ENCODE measurements at regions not wholly inside any gene's neighbourhood (a gene's known extent, or its start where the extent isn't known, plus 50 kb on each side); places are given as distances from the start of the nearest gene placed in this dataset.

DNA sequence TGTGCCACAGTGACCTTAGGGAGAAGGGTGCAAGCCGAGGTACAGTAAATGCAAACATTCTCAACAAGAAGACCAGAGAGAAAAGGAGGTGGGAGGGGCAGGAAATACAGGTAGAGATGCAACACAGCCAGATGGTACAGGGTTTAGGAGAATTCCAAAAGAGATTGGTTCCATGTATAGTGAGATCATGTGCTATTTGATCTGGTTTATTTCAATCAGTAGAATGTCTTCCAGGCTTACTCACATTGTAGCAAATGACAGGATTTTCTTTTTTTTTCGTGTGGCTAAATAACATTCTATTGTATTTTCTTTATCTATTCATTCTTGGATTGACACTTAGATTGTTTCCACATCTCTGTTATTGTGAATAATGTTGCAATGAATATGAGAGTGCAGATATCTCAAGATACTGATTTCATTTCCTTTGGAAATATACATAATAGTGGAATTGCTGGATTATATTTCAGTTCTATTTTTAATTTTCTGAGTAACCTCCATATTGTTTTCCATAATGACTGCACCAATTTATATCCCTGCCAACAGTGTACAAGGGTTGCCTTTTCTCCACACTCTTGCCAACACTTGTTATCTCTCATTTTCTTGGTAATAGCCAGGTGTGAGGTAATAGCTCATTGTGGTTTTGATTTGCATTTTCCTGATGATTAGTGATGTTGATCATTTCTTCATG, 107.8 kb upstream of the GAS1 start:
- POLR2A ChIA-PET, result interaction anchor here (0.9 kb wide), 1 partner anchor 107 kb away, joined by 3 read pairs; no protein-coding TSS in a partner anchor
- BruUV-seq (replicated peaks), result no TSS peak
- peaks cover 7% of the 10 kb centered on the region for H3K9me3 Mint-ChIP-seq (ENCODE audit: unreplicated experiment)
- no peak overlapping the region for H3K4me3 Mint-ChIP-seq (ENCODE audit: unreplicated experiment)
- H3K4me1 Mint-ChIP-seq (ENCODE audit: insufficient read depth, unreplicated experiment), result peaks cover 11% of the 10 kb centered on the region
- TF ChIP-seq, protein P1, sequence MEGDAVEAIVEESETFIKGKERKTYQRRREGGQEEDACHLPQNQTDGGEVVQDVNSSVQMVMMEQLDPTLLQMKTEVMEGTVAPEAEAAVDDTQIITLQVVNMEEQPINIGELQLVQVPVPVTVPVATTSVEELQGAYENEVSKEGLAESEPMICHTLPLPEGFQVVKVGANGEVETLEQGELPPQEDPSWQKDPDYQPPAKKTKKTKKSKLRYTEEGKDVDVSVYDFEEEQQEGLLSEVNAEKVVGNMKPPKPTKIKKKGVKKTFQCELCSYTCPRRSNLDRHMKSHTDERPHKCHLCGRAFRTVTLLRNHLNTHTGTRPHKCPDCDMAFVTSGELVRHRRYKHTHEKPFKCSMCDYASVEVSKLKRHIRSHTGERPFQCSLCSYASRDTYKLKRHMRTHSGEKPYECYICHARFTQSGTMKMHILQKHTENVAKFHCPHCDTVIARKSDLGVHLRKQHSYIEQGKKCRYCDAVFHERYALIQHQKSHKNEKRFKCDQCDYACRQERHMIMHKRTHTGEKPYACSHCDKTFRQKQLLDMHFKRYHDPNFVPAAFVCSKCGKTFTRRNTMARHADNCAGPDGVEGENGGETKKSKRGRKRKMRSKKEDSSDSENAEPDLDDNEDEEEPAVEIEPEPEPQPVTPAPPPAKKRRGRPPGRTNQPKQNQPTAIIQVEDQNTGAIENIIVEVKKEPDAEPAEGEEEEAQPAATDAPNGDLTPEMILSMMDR (IDR thresholded peaks at IDR 0.05; ENCODE audit: unreplicated experiment), result no peak
- intact Hi-C loops (cut with micrococcal nuclease), result no loop called here
- no peak for DNase-seq (ENCODE audit: unreplicated experiment)
- CTCF ChIA-PET, result interaction anchor here (0.5 to 1.0 kb wide), 3 partner anchors 66 to 635 kb away, joined by 3 to 5 read pairs (median 4); partner anchors contain the start of gene GAS1
- no peaks in the 10 kb centered on the region for H3K27me3 Mint-ChIP-seq (ENCODE audit: insufficient read depth, unreplicated experiment)
- H3K36me3 Mint-ChIP-seq (ENCODE audit: insufficient read depth, unreplicated experiment), result no peaks in the 10 kb centered on the region
- peak overlapping the region; percentile 29 for H3K27ac Mint-ChIP-seq (ENCODE audit: low read depth, unreplicated experiment)

DNA sequence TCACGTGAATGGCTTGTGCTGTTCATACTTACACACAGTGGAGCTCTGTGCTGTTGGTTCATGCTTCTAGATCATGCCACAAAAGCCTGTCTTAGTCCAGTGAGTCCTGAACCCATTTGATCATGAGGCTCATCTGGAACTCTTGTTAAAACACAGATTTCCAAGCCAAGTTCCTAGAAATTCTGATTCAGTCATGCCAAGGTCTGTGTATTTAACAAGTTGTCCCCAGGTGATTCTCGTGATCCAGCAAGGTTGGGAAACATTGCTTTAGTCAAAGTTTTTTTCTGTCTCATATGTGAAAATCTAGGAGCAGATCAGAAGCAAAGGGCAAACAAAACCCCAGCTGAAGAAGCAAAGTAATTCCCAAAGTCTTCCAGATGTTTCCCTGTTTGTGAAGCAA, 112.5 kb upstream of the GAS1 start:
- BruUV-seq (replicated peaks), result no TSS peak
- no peaks in the 10 kb centered on the region for H3K27me3 Mint-ChIP-seq (ENCODE audit: insufficient read depth, unreplicated experiment)
- POLR2A ChIA-PET, result interaction anchor here (0.6 to 1.5 kb wide), 4 partner anchors 10 to 115 kb away, joined by 3 to 6 read pairs (median 4); partner anchors contain the start of gene GAS1
- H3K27ac Mint-ChIP-seq (ENCODE audit: low read depth, unreplicated experiment), result no peak overlapping the region
- no peak for DNase-seq (ENCODE audit: unreplicated experiment)
- no peaks in the 10 kb centered on the region for H3K36me3 Mint-ChIP-seq (ENCODE audit: insufficient read depth, unreplicated experiment)
- CTCF ChIA-PET, result interaction anchor here (1.2 kb wide), 1 partner anchor 101 kb away, joined by 3 read pairs; no protein-coding TSS in a partner anchor
- peaks cover 7% of the 10 kb centered on the region for H3K9me3 Mint-ChIP-seq (ENCODE audit: unreplicated experiment)
- intact Hi-C loops (cut with micrococcal nuclease), result loop anchor here (10.0 kb wide), 1 partner anchor 115 kb away; the partner anchor contains the start of gene GAS1
- no peak overlapping the region for H3K4me3 Mint-ChIP-seq (ENCODE audit: unreplicated experiment)
- TF ChIP-seq, protein P1 (IDR thresholded peaks at IDR 0.05; ENCODE audit: unreplicated experiment), result no peak
- peaks cover 34% of the 10 kb centered on the region for H3K4me1 Mint-ChIP-seq (ENCODE audit: insufficient read depth, unreplicated experiment)

DNA sequence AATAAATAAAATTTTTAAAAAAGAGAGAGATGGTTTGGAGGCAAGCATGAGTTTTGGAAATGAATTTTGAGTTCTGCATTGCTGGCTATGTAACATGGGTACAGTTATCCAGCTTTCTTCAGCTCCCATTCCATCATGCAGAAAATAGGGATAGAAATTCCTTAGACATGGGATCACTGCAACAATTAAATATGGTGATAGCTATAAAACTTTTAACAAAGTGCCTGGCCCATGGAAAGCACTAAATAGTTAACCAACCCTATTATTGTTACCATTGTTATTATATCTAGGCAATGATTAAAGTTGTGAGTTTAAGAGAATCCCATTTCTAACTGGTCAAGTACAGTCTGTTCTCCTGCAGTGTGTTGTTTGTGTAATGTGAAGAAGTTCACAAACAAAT, 115.4 kb upstream of the GAS1 start:
- Mint-ChIP-seq H3K4me3 (ENCODE audit: unreplicated experiment) (no peak overlapping the region), H3K4me1 (ENCODE audit: insufficient read depth, unreplicated experiment) (peaks cover 52% of the 10 kb centered on the region), H3K27me3 (ENCODE audit: insufficient read depth, unreplicated experiment) (no peaks in the 10 kb centered on the region), H3K27ac (ENCODE audit: low read depth, unreplicated experiment) (no peak overlapping the region), H3K36me3 (ENCODE audit: insufficient read depth, unreplicated experiment) (no peaks in the 10 kb centered on the region), H3K9me3 (ENCODE audit: unreplicated experiment) (peaks cover 13% of the 10 kb centered on the region)
- POLR2A ChIA-PET, result interaction anchor here (0.7 to 1.5 kb wide), 3 partner anchors 75 to 115 kb away, joined by 3 to 6 read pairs (median 3); partner anchors contain the start of gene GAS1
- CTCF ChIA-PET, result interaction anchor here (1.2 kb wide), 1 partner anchor 66 kb away, joined by 3 read pairs; no protein-coding TSS in a partner anchor
- TF ChIP-seq, protein P1 (IDR thresholded peaks at IDR 0.05; ENCODE audit: unreplicated experiment), result no peak
- no TSS peak for BruUV-seq (replicated peaks)
- DNase-seq (ENCODE audit: unreplicated experiment), result no peak
- intact Hi-C loops (cut with micrococcal nuclease), result loop anchor here (10.0 kb wide), 1 partner anchor 118 kb away; the partner anchor contains the start of gene GAS1

DNA sequence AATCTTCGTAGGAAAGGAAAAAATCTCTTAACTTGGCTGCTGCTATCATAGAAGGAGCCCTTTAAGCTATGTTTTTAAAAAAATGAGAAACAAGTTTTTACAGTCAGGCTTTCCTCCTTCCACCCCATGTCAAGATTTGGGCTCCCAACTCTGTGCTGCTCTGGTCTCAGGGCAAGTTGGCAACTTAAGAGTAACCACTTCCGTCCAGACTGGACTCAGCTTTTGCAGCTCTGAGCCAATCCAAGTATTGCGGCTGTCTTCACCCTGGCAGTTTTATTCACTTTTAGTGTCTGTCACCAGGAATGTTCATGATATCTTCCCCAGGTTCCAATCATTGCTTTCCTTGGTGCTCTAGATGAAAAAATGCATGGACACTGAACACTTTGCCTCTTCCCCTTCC, 115.9 kb upstream of the GAS1 start:
- CTCF ChIA-PET, result no interaction called here
- DNase-seq (ENCODE audit: unreplicated experiment), result peak; percentile 19

More for the DNA sequence above, 115.9 kb upstream of the GAS1 start:
- no peaks in the 10 kb centered on the region for H3K36me3 Mint-ChIP-seq (ENCODE audit: insufficient read depth, unreplicated experiment)
- peaks cover 52% of the 10 kb centered on the region for H3K4me1 Mint-ChIP-seq (ENCODE audit: insufficient read depth, unreplicated experiment)
- H3K9me3 Mint-ChIP-seq (ENCODE audit: unreplicated experiment), result peaks cover 13% of the 10 kb centered on the region
- intact Hi-C loops (cut with micrococcal nuclease), result loop anchor here (10.0 kb wide), 1 partner anchor 118 kb away; the partner anchor contains the start of gene GAS1
- no TSS peak for BruUV-seq (replicated peaks)
- peak overlapping the region; percentile 4 for H3K4me3 Mint-ChIP-seq (ENCODE audit: unreplicated experiment)
- peak overlapping the region; percentile 65 for H3K27ac Mint-ChIP-seq (ENCODE audit: low read depth, unreplicated experiment)
- TF ChIP-seq, protein P1 (IDR thresholded peaks at IDR 0.05; ENCODE audit: unreplicated experiment), result no peak
- POLR2A ChIA-PET, result interaction anchor here (0.7 to 1.2 kb wide), 2 partner anchors 76 to 80 kb away, joined by 3 read pairs; no protein-coding TSS in a partner anchor
- H3K27me3 Mint-ChIP-seq (ENCODE audit: insufficient read depth, unreplicated experiment), result no peaks in the 10 kb centered on the region
